GOT3 (cell line): ENCODE measurements at regions not wholly inside any gene's neighbourhood (a gene's known extent, or its start where the extent isn't known, plus 50 kb on each side); places are given as distances from the start of the nearest gene placed in this dataset.
"Not testable (repeated sequence)": the region's sequence is repeated elsewhere in the genome, so short reads cannot be mapped to it uniquely, and the experiment has no call there.

ENCODE experiments used
- DNase-seq: peaks from one replicate; lab custom pipeline; 2025; ENCODE audit warnings: mixed read lengths; lab: John Stamatoyannopoulos, UW

DNA sequence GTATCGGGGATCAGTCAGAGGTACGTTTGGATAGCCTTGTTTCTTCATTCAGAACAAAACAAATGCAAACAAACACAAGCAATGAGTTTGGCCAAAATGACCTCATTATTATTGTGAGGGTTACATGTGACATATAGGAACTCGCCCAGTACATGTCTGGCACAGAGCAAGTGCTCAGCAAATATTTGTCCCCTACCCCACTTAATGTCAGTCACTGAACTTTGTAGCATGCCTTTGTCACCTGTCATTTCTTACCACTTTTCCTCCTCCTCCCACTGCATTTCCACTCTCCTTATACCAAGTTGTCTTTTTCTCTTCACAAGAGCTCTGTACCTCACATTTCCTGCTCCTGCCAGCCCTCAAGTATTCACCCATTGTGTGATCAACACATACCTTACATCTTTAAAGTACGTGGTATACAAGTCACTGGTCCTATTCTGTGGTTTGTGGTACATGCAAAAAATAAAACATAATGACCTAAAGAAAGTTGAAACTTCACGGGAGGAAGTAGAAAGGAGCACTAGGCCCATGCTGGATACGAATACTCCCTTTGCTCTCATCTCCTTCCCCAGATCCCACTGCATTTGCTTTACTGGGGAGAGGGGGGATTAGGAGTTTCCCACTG lies 236.0 kb downstream of the INHBA start:
- no peak for DNase-seq

DNA sequence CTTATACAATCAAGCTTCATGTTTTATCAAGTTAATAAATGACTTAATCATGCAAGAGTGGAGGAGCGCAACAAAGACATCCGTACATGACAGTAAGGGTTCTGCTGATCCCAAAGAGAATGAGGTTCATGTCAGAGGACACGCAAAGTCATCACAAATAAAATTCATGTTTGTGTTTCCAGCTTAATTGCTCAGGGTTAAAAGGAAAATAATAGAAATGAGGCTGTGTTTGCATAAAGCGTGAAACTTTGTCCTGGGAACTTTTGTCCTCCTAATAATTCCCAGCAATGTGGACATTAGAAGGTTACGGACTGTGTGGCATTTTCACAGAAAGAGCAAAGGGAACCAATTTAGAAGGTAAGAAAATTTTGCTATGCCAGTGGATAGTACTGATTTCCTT lies 237.3 kb downstream of the INHBA start:
- DNase-seq = no peak

DNA sequence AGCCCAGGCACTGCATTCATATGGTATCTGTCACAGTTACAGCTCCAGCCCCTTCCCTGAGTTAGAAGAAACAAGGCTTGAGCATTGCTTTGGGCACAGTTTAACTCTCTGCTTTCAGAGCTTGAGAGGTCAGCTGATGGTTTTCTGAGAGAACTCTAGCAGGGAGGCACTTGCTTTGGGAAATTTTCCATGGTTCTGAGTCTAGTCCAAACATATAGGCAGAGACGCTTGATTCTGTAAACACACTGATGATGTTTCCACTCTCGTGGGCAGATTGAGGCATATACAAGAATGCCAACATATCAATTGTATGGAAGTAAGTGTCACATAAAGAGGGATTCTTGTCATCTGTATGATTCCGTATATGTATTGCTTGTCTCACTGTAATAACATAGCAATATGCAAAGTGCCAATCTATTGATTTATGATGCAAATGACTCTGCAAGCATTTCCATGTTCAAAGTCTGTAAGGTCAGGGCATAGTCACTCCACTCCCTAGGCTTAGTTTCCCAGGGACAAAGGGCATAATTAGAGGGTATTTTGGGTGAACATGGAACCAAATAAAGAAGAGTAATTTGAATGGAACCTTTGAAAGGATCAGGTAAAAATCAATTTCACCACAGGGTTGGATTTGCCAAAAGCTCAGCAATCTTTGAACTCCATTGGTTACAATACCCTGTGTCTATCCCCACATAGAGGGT lies 239.0 kb downstream of the INHBA start:
- no peak for DNase-seq

DNA sequence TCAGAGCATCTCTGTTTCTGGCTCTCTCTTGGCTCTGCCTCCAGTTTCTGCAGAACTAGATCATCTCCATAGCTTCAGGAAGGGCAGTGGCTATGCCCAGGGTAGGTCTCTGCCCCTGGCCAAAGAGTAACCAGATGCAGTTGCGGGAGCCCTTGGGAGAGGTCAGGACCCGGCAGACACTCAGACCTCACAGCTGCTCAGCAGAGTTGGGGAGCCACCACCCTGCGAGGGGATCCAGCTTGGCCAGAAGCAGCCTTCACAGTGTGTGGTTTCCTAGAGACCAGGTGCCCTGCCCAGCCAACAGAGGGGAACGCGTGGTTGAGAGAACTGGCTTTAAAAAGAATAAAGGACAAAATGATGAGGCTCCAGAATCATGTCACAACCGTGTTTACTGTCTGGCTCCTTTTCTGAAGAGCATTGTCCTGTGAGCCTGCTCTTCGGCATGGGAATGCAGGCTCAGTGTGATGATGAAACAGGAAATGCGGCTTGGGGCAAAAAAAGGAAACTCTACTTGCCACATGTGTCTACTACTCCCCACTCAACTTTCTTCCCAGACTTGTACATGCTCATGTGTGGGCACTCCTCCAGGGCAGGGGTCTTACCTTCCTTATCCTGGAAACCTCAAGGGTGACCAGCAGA lies 243.1 kb downstream of the INHBA start:
- DNase-seq = no peak

DNA sequence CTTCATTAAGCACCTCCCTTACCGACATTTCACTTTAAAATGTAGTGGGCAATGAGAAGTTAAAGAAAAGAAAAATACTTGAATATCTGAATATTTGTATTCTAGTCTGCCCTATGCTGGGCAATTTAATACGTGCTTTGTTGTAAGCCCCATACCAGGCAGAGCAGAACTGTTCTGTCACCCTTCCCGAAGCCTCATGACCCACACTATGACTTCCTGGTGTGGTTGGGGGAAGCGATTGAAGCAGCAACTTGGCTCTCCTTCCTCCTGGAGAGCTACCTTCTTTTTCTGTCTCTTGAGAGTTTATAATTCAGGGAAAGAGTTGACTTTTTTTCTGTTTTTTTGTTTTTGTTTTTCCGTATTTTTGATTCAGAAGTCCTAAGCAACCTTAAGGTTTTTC lies 243.7 kb downstream of the INHBA start:
- DNase-seq = no peak

GRCh38 chr7:41457832-41458437 lies 245.0 kb downstream of the INHBA start:
- no peak for DNase-seq

DNA sequence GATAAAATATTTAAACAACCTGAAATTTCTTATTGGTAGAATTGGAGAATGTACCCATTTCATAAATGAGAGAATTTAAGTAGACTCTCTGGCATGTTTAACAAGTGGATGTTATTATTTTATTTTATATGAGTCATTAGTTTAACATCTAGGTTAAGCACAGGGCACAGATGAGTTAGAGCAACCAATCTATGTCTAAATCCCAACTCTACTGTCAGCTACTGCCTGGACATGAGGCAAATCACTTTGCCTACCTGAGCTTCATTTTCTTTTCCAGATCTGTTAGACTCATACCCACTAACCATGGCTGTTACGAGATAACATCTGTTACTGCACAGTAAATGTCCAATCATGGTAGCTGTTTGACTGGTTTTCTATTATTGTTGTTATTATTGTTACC lies 251.1 kb downstream of the INHBA start:
- no peak for DNase-seq

- DNase-seq = no peak
Measured at GRCh38 chr7:41449694-41450093, 253.2 kb downstream of the INHBA start.

DNA sequence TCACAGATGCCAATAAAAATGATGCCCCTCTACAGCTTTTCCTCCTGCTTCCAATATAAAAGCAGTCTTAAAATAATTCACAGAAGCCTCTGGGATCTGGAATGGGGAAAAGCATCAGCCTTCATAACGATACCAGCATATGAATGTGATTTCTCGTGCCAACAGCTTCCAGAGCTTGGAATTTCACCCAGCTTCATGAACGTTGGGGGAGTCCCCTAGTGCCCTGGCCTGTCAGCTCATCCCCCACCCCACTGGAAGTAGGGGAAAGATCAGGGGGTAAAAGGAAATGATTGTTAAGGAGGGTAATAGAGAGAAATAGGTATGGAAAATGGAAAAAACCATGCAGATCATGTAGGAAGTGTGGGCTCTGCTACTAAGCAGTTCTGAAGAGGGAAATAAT lies 253.6 kb downstream of the INHBA start:
- DNase-seq = no peak

GRCh38 chr7:41448104-41448503 lies 254.8 kb downstream of the INHBA start:
- no peak for DNase-seq

GRCh38 chr7:41447450-41448042 lies 255.3 kb downstream of the INHBA start:
- no peak for DNase-seq

GRCh38 chr7:41446606-41447449 lies 256.1 kb downstream of the INHBA start:
- DNase-seq = no peak

DNA sequence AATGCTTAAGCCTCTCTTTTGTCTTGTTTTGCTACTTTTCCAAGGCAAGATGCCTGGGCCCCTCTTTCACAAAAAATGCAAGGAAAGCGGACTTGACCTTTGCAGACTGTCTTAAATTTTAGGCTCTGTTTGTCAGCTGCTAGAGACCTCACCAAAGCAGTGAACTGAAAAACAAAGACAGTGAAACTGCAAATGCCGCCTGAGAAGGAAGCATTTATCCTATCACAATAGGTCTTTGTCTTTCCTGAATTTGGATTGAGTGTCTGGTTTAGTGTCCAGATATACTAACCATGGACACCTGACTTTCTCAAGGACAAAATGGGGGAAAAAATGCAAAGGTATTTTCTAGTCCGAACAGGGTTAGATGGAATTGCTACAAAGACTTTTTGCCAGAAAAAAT lies 256.9 kb downstream of the INHBA start:
- DNase-seq = no peak

DNA sequence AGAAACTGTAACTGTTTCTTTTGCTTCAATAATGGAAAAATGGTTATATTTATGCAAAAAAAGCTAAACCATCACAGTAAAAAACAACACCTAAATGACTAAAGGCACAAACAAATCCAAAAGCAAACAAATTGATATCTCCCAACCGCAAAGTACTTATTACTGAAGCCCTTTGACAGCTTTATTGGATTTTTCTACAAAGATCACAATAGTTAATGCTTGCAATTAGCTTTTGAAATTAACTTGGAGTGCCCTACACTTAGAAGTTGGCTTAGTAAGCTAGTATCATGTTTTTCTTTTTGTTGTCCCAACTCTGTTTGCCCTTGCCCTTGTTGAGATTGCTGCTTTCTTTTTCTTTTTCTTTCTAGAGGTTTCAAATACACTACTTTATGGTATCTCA lies 257.5 kb downstream of the INHBA start:
- DNase-seq = no peak

DNA sequence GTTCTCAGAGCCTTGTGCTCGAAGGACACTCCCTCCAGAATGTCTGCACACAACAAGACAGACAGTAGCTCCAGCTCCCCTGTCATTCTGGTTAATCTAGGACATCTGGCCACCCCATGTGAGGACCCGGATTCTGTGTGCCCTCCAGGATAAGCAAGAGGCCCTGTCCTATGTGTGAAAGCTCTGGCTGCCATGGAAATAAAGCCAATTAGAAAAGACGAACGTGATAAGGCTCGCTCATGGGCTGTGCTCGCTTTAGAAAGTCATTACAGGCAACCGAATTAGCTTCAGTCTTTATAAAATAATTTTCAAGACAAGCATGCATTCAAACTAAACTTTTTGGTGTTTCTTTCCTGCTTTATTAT lies 263.4 kb downstream of the INHBA start:
- DNase-seq = no peak

GRCh38 chr7:41438705-41439514 lies 264.0 kb downstream of the INHBA start:
- DNase-seq = no peak

DNA sequence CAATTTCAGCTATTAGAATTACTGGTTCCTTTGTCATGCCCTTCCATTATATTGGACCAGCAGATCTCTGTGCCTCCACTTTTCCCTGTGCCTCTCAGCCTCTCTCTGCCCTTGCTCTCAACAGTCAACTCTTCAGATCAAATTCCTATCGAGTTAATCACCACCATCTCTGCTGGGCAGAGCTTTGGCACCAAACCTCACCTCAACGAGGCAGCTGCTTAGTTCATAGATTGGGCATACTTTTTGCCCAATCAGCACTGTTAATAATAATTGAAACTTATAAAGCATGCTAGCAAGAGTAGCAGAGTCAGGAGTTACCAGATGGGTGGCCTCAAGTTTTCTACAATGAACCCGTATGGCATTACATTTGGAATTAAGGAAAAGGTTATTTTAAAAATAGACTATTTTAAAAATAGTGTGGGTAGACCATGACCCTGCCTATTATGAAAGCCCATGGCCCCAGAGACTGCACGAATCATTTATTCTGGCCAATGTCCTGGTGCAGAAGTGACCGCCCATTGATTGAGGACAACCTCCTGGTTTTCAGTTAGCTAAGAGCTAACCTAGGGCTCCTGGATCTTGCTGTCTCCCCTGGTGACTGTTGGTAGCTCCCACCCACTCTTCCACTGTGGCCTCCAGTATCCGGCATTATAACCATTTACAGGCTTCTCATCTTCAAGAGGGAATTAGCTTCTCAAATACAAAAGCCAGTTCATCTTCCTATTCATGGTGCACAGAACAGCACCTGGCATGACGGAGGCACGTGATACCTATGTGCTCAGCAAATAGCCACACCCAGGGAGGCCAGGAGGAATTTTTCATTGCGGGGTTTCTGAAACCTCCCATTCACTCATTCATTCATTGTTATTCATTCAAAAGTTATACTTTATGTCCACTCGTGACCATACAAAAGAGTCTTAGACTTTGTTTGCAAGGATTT lies 265.4 kb downstream of the INHBA start:
- no peak for DNase-seq

DNA sequence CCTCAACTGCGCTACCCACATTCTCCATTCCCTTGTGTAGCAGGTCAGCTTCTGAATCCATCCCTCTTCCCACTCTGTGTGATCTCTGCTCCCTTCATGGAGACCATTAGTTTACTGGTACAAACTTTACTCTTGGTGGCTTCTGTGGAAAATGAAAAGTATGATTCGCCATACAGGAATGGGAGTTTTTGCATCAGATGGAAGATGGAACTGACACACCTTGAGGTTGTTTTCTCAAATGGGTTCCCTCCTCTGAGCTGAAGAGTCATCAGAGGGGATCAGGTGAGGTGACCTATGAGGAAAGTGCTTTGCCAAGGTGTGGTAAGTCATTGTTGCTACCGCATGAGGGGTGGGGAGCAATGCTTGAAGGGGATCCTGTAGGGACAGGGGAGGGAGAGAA lies 266.8 kb downstream of the INHBA start:
- DNase-seq = no peak

GRCh38 chr7:41435020-41435419 lies 267.9 kb downstream of the INHBA start:
- not testable (repeated sequence) for DNase-seq

DNA sequence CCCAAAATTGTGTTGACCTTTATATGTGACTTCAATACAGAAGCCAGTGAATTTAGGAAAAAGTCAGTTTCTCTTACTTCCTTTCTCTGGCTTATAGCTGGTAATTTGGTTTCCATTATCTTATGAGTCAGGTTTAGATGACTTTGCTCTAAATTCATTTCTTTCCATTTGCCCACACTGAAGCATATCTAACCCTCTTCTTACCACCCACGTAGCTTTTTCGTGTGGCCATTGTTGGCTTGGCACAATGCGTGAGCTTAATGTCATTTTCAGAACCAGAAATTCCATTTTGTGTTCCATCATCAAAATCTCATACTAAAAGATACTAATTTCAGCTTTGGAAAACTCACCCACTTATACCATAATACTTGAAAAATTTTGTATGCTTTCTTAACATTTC lies 271.2 kb downstream of the INHBA start:
- DNase-seq = no peak
